ENCODE measurements at regions not wholly inside any gene's neighbourhood (a gene's known extent, or its start where the extent isn't known, plus 50 kb on each side); places are given as distances from the start of the nearest gene placed in this dataset.

DNA sequence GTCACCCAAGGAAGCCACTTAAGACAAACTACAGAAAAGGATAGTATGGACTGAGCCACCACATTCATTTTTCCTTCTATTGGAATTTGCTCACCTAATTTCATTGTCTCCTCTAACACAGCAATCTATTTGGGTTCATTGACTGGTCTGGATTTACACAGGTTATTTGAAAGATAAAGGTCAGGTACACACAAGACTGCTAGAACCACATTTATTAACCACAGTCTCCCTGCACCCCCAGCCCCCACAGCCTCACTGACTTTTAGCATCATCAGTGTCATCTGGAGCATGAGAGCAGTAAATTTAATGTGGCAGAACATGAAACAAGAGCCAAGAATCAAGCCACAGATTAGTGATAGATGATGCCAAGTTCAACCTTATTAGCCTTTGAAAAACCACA lies 226.9 kb upstream of the GYPC start (continued):
- TF ChIP-seq ZNF549 (CRISPR knock-in tag; IDR thresholded peaks at IDR 0.05): no peak
- TF ChIP-seq ZNF558 (CRISPR knock-in tag; IDR thresholded peaks at IDR 0.05; ENCODE audit: borderline replicate concordance): no peak
- no peak for TF ChIP-seq TGIF2 (CRISPR knock-in tag; IDR thresholded peaks at IDR 0.05)

- FAIRE-seq: no peak
- ChIA-PET CTCF (ENCODE audit: low intra/inter-chr PET ratio, low total read pairs) (no interaction called here), POLR2A (no interaction called here)
- H3K9me3 ChIP-seq (ENCODE audit: low read length): no peaks in the 10 kb centered on the region
- 20% methylated on average over 4 of the region's 4 CpGs for WGBS (ENCODE audit: low lambda C conversion rate)
- no peaks in the 10 kb centered on the region for H3K4me1 ChIP-seq (ENCODE audit: insufficient read depth, low read length)
- H3K9ac ChIP-seq (ENCODE audit: insufficient read depth, low read depth, low read length): no peak overlapping the region
- H2AFZ ChIP-seq (ENCODE audit: low read length): no peak overlapping the region
- TF ChIP-seq ZNF746 (CRISPR knock-in tag; IDR thresholded peaks at IDR 0.05) (no peak), ZC3H13 (CRISPR knock-in tag; IDR thresholded peaks at IDR 0.05) (no peak), SNAPC2 (CRISPR knock-in tag; IDR thresholded peaks at IDR 0.05) (no peak), ZNF782 (CRISPR knock-in tag; IDR thresholded peaks at IDR 0.05; ENCODE audit: borderline replicate concordance) (no peak), ARID5B (CRISPR knock-in tag; IDR thresholded peaks at IDR 0.05) (no peak)
- H3K79me2 ChIP-seq (ENCODE audit: insufficient read depth, low read length): no peaks in the 10 kb centered on the region
- no peaks in the 10 kb centered on the region for H3K27me3 ChIP-seq (ENCODE audit: control insufficient read depth in 1 of 2, insufficient read depth in 2 of 2, low read length in 2 of 2)
- no peak for DNase-seq (ENCODE audit: low spot score)
- no peak overlapping the region for H3K27ac ChIP-seq (ENCODE audit: extremely low read length, insufficient read depth, low read length)
- ATAC-seq: no peak
- BruUV-seq (replicated peaks): no TSS peak
- no peak overlapping the region for H3K4me2 ChIP-seq (ENCODE audit: low read depth, low read length)
- H3K36me3 ChIP-seq (replicated peaks in 1 of 2; ENCODE audit: control insufficient read depth in 1 of 2, insufficient read depth in 2 of 2, low read length in 2 of 2): no peaks in the 10 kb centered on the region
- in situ Hi-C loops (cut with HindIII; ENCODE audit: extremely low pct_ligation_motif_present, low pct_unique_long_range_greater_than_20kb) (no loop called here), intact Hi-C loops (cut with micrococcal nuclease; ENCODE audit: unreplicated experiment) (no loop called here)
- no peaks in the 10 kb centered on the region for H4K20me1 ChIP-seq (ENCODE audit: insufficient read depth, low read length)
- H3K4me3 ChIP-seq (replicated peaks in 1 of 3; ENCODE audit: insufficient read depth in 1 of 3, low read depth in 2 of 3, low read length in 3 of 3): no peak overlapping the region
Observed at GRCh38 chr2:126431136-126431535, 224.8 kb upstream of the GYPC start.

Data from HepG2 (cell line).